ENCODE measurements at regions not wholly inside any gene's neighbourhood (a gene's known extent, or its start where the extent isn't known, plus 50 kb on each side); places are given as distances from the start of the nearest gene placed in this dataset.

GRCh38 chr3:165346503-165346902 is 150.3 kb upstream of the SLITRK3 start:
- no peaks in the 10 kb centered on the region for H4K20me1 ChIP-seq (replicated peaks; ENCODE audit: control insufficient read depth, insufficient read depth, low read length)
- H3K27me3 ChIP-seq (ENCODE audit: control insufficient read depth in 2 of 2, insufficient read depth in 2 of 2, low read length in 2 of 2): no peaks in the 10 kb centered on the region
- DNase-seq (ENCODE audit: extremely low read depth in 1 of 4, low spot score in 3 of 4) (no peak), ATAC-seq (no peak), FAIRE-seq (no peak)
- H3K79me2 ChIP-seq (ENCODE audit: control insufficient read depth, insufficient read depth, low read length): no peaks in the 10 kb centered on the region
- in situ Hi-C loops (cut with MboI): no loop called here
- H3K9ac ChIP-seq (ENCODE audit: insufficient read depth in 1 of 2, low read depth in 2 of 2, low read length in 2 of 2): no peak overlapping the region
- no peaks in the 10 kb centered on the region for H3K9me1 ChIP-seq (ENCODE audit: control insufficient read depth, insufficient read depth, low read length)
- no peaks in the 10 kb centered on the region for H3K36me3 ChIP-seq (ENCODE audit: control insufficient read depth, insufficient read depth, low read length)
- 0% methylated on average over 4 of the region's 4 CpGs for WGBS (ENCODE audit: insufficient coverage, low coverage, missing lambda C conversion rate)
- POLR2A ChIA-PET: no interaction called here
- no peak overlapping the region for H3K27ac ChIP-seq (ENCODE audit: extremely low read depth, low read depth, low read length)
- H3K4me2 ChIP-seq (ENCODE audit: insufficient read depth, low read length): no peak overlapping the region
- intact Hi-C loops (cut with micrococcal nuclease): no loop called here
- CTCF ChIA-PET (ENCODE audit: low intra/inter-chr PET ratio): no interaction called here
- no peaks in the 10 kb centered on the region for H3K4me1 ChIP-seq (replicated peaks in 1 of 2; ENCODE audit: control insufficient read depth in 2 of 2, insufficient read depth in 2 of 2, low read length in 2 of 2)
- no TSS peak for BruUV-seq (replicated peaks)
- H2AFZ ChIP-seq (ENCODE audit: low read depth, low read length): no peak overlapping the region
- TF ChIP-seq TBL1XR1 (IDR thresholded peaks at IDR 0.05; ENCODE audit: low read length in 2 of 2) (no peak), HLTF (IDR thresholded peaks at IDR 0.05) (no peak), SPI1 (IDR thresholded peaks at IDR 0.05; ENCODE audit: borderline replicate concordance, low read depth, low read length) (no peak), KLF1 (tag; IDR thresholded peaks at IDR 0.05) (no peak), KAT7 (CRISPR knock-in tag; IDR thresholded peaks at IDR 0.05; ENCODE audit: borderline replicate concordance) (no peak), ARID1B (IDR thresholded peaks at IDR 0.05) (no peak), CAMTA2 (CRISPR knock-in tag; conservative IDR thresholded peaks at IDR 0.05) (no peak), FOXJ2 (tag; IDR thresholded peaks at IDR 0.05) (no peak)
- H3K4me3 ChIP-seq: no peak overlapping the region
- H3K9me3 ChIP-seq (replicated peaks; ENCODE audit: control insufficient read depth, insufficient read depth, low read depth, low read length): no peaks in the 10 kb centered on the region

DNA sequence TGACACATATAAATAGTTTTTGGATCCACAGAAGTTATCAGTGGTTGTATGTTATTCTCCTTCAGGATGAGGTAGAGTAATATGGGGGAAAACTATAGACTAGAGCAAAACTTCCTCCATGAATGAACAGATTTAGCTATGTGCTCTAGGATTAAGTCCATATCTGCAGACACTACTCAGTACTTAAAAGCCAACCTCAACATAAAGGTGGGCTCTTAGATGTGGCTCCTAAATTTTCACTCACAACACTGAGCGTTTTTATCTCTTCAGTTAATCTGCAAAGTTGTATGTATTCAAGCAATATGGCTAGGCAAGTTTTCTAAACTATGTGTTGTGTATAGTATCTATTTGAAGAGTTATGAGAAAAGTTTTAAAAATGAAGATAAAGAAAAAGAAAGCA is 147.0 kb upstream of the SLITRK3 start:
- Histone ChIP-seq H3K79me2 (ENCODE audit: control insufficient read depth, insufficient read depth, low read length) (no peaks in the 10 kb centered on the region), H3K27me3 (ENCODE audit: control insufficient read depth in 2 of 2, insufficient read depth in 2 of 2, low read length in 2 of 2) (no peaks in the 10 kb centered on the region), H3K27ac (ENCODE audit: extremely low read depth, low read depth, low read length) (no peak overlapping the region), H3K36me3 (ENCODE audit: control insufficient read depth, insufficient read depth, low read length) (no peaks in the 10 kb centered on the region), H2AFZ (ENCODE audit: low read depth, low read length) (no peak overlapping the region), H3K4me2 (ENCODE audit: insufficient read depth, low read length) (no peak overlapping the region), H3K4me1 (replicated peaks in 1 of 2; ENCODE audit: control insufficient read depth in 2 of 2, insufficient read depth in 2 of 2, low read length in 2 of 2) (no peaks in the 10 kb centered on the region), H3K9me3 (replicated peaks; ENCODE audit: control insufficient read depth, insufficient read depth, low read depth, low read length) (no peaks in the 10 kb centered on the region; the same call in 1 of the 2 replicates), H3K4me3 (no peak overlapping the region), H3K9ac (ENCODE audit: insufficient read depth in 1 of 2, low read depth in 2 of 2, low read length in 2 of 2) (no peak overlapping the region), H4K20me1 (replicated peaks; ENCODE audit: control insufficient read depth, insufficient read depth, low read length) (no peaks in the 10 kb centered on the region), H3K9me1 (ENCODE audit: control insufficient read depth, insufficient read depth, low read length) (no peaks in the 10 kb centered on the region)
- DNase-seq (ENCODE audit: extremely low read depth in 1 of 4, low spot score in 3 of 4) (no peak), FAIRE-seq (no peak), ATAC-seq (no peak)
- ChIA-PET CTCF (ENCODE audit: low intra/inter-chr PET ratio) (no interaction called here), POLR2A (no interaction called here)
- WGBS (ENCODE audit: insufficient coverage, low coverage, missing lambda C conversion rate): 0% methylated on average over 1 of the region's 1 CpG
- in situ Hi-C loops (cut with MboI): no loop called here
- intact Hi-C loops (cut with micrococcal nuclease): no loop called here
- TF ChIP-seq CBX3 (IDR thresholded peaks at IDR 0.05; ENCODE audit: borderline replicate concordance in 1 of 2, low read length in 2 of 2): no peak
- TF ChIP-seq BDP1 (IDR thresholded peaks at IDR 0.05; ENCODE audit: insufficient read depth, insufficient read length): no peak
- TF ChIP-seq, protein P1, sequence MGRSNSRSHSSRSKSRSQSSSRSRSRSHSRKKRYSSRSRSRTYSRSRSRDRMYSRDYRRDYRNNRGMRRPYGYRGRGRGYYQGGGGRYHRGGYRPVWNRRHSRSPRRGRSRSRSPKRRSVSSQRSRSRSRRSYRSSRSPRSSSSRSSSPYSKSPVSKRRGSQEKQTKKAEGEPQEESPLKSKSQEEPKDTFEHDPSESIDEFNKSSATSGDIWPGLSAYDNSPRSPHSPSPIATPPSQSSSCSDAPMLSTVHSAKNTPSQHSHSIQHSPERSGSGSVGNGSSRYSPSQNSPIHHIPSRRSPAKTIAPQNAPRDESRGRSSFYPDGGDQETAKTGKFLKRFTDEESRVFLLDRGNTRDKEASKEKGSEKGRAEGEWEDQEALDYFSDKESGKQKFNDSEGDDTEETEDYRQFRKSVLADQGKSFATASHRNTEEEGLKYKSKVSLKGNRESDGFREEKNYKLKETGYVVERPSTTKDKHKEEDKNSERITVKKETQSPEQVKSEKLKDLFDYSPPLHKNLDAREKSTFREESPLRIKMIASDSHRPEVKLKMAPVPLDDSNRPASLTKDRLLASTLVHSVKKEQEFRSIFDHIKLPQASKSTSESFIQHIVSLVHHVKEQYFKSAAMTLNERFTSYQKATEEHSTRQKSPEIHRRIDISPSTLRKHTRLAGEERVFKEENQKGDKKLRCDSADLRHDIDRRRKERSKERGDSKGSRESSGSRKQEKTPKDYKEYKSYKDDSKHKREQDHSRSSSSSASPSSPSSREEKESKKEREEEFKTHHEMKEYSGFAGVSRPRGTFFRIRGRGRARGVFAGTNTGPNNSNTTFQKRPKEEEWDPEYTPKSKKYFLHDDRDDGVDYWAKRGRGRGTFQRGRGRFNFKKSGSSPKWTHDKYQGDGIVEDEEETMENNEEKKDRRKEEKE (IDR thresholded peaks at IDR 0.05; ENCODE audit: borderline replicate concordance in 1 of 2, control insufficient read depth in 1 of 2, low read depth in 2 of 2, low read length in 1 of 2): no peak
- no peak for TF ChIP-seq ZNF589 (CRISPR knock-in tag; IDR thresholded peaks at IDR 0.05; ENCODE audit: low read depth)
- no peak for TF ChIP-seq STAG1 (CRISPR knock-in tag; IDR thresholded peaks at IDR 0.05; ENCODE audit: borderline replicate concordance)
- BruUV-seq (replicated peaks): no TSS peak
